Right lobe of liver (tissue), 6 donors: ENCODE measurements at regions not wholly inside any gene's neighbourhood (a gene's known extent, or its start where the extent isn't known, plus 50 kb on each side); places are given as distances from the start of the nearest gene placed in this dataset.

Source experiments
- ATAC-seq, 4 donors: fragments of 200-7000 bp; cut with Tn5 transposase; one replicate each; pipeline ENCODE4 v1.9.1; 2020; ENCODE audit warnings: mild to moderate bottlenecking in 4 of 4, moderate library complexity in 4 of 4
- DNase-seq, 3 donors: peaks; one replicate each; pipeline ENCODE4 v3.0.0-alpha.2; 2020
- H3K27ac ChIP-seq, 3 donors: fragments of 200-600 bp; one replicate each; pipeline ENCODE4 v1.8.0; 2022
- H3K27me3 ChIP-seq, 2 donors: fragments of 200-600 bp; one replicate each; pipeline ENCODE4 v1.8.0; 2022
- H3K36me3 ChIP-seq, 4 donors: fragments of 200-600 bp; sonication (generic) in 1 of 4; one replicate each; pipeline versions ENCODE4 v1.5.1 to v1.8.0; 2017 to 2022; ENCODE audit warnings: control low read depth in 1 of 4
- H3K4me1 ChIP-seq, 4 donors: fragments of 200-600 bp; sonication (generic) in 1 of 4; one replicate each; pipeline versions ENCODE4 v1.5.1 to v1.8.0; 2017 to 2022; ENCODE audit warnings: control low read depth in 1 of 4
- H3K4me3 ChIP-seq, 3 donors: fragments of 200-600 bp; one replicate each; pipeline ENCODE4 v1.8.0; 2022
- H3K9me3 ChIP-seq, 4 donors: fragments of 200-600 bp; sonication (generic) in 1 of 4; one replicate each; pipeline versions ENCODE4 v1.5.1 to v1.8.0; 2017 to 2022; ENCODE audit warnings: control low read depth in 1 of 4
- CTCF ChIP-seq, 4 donors: fragments of 200-600 bp in 3 of 4; fragments of 450-650 bp in 1 of 4; IDR thresholded peaks; one replicate each; pipeline versions ENCODE4 v1.5.1 to v1.8.0; 2016 to 2022; ENCODE audit warnings: antibody characterized with exemption in 4 of 4, mild to moderate bottlenecking in 2 of 4
- POLR2A ChIP-seq: fragments of 450-650 bp; IDR thresholded peaks from one replicate; pipeline ENCODE4 v1.6.1; 2017; ENCODE audit warnings: antibody characterized with exemption, mild to moderate bottlenecking
- WGBS: methylation state at CpG from one replicate; pipeline ENCODE4 v1.1.6; 2018; ENCODE audit warnings: low coverage, low lambda C conversion rate; ENCODE audit not compliant: insufficient coverage; ENCODE audit errors: missing lambda C conversion rate; 5-methylcytosine and 5-hydroxymethylcytosine counted together
- intact Hi-C, 2 donors: fragments of 100-400 bp; cut with DNase I; formaldehyde crosslinking; loops; one replicate each; pipeline versions ENCODE4 v1.11.2 to v1.14.1; 2022
- donor health status: DM: no; HTN: yes; CAD: no.
- donor health status: DM: no; HTN: no; CAD: no.
- donor health status: DM: no; HTN: no; CAD: no.
- donor health status: DM: no; HTN: yes; CAD: no.
- donor health status: DM: no; HTN: yes; CAD: no.

GRCh38 chr3:67289626-67290025, 291.5 kb downstream of the KBTBD8 start:
- Histone ChIP-seq H3K36me3 (no peaks in the 10 kb centered on the region), H3K4me1 (peaks cover 0 to 28% (median 0%) of the 10 kb centered on the region in 4 donors), H3K9me3 (no peaks in the 10 kb centered on the region), H3K27ac (no peak overlapping the region), H3K27me3 (no peaks in the 10 kb centered on the region), H3K4me3 (no peak overlapping the region)
- no peak for ATAC-seq
- DNase-seq = no peak
- intact Hi-C loops = no loop called here
- TF ChIP-seq CTCF (IDR thresholded peaks at IDR 0.05) (no peak), POLR2A (no peak)
- WGBS = 75% methylated on average over 1 of the region's 1 CpG

- no peak overlapping the region for H3K27ac ChIP-seq
- no peaks in the 10 kb centered on the region for H3K9me3 ChIP-seq
- no peaks in the 10 kb centered on the region for H3K36me3 ChIP-seq
- TF ChIP-seq POLR2A = no peak
- no peak for TF ChIP-seq CTCF (IDR thresholded peaks at IDR 0.05)
- 56% methylated on average over 4 of the region's 4 CpGs for WGBS
- intact Hi-C loops = no loop called here
- DNase-seq (no peak), ATAC-seq (peak; percentile 26 to 58 (median 36))
- H3K4me1 ChIP-seq = peaks cover 0 to 28% (median 0%) of the 10 kb centered on the region in 4 donors
- no peaks in the 10 kb centered on the region for H3K27me3 ChIP-seq
- H3K4me3 ChIP-seq = no peak overlapping the region
These were observed 292.3 kb downstream of the KBTBD8 start for GRCh38 chr3:67290438-67290837.

- Histone ChIP-seq H3K4me3 (no peak overlapping the region), H3K36me3 (no peaks in the 10 kb centered on the region), H3K27ac (peak overlapping the region in 1 of 3 donors; percentile 4), H3K27me3 (no peaks in the 10 kb centered on the region), H3K4me1 (peaks cover 0 to 28% (median 0%) of the 10 kb centered on the region in 4 donors), H3K9me3 (no peaks in the 10 kb centered on the region)
- DNase-seq = no peak
- TF ChIP-seq CTCF (IDR thresholded peaks at IDR 0.05) = no peak
- no peak for TF ChIP-seq POLR2A
- intact Hi-C loops = no loop called here
- WGBS = 49% methylated on average over 11 of the region's 11 CpGs
- ATAC-seq = peak in 3 of 4 donors; percentile 64 to 79 (median 77)
These were observed 293.5 kb downstream of the KBTBD8 start for GRCh38 chr3:67291287-67292252.

GRCh38 chr3:67292356-67293121, 294.4 kb downstream of the KBTBD8 start:
- WGBS = 27% methylated on average over 1 of the region's 3 CpGs

More at GRCh38 chr3:67292356-67293121, 294.4 kb downstream of the KBTBD8 start:
- Histone ChIP-seq H3K4me1 (peaks cover 0 to 28% (median 0%) of the 10 kb centered on the region in 4 donors), H3K4me3 (no peak overlapping the region), H3K9me3 (no peaks in the 10 kb centered on the region), H3K36me3 (no peaks in the 10 kb centered on the region), H3K27me3 (no peaks in the 10 kb centered on the region), H3K27ac (no peak overlapping the region)
- ATAC-seq (peak in 3 of 4 donors; percentile 50 to 61 (median 60)), DNase-seq (peak in 1 of 3 donors; percentile 38)
- intact Hi-C loops = no loop called here
- no peak for TF ChIP-seq POLR2A
- no peak for TF ChIP-seq CTCF (IDR thresholded peaks at IDR 0.05)
